Left colon (tissue), 2 donors: ENCODE measurements at regions not wholly inside any gene's neighbourhood (a gene's known extent, or its start where the extent isn't known, plus 50 kb on each side); places are given as distances from the start of the nearest gene placed in this dataset.

Source experiments
- ATAC-seq: fragments of 200-7000 bp; cut with Tn5 transposase; one replicate; pipeline ENCODE4 v1.9.1; 2020; ENCODE audit warnings: mild to moderate bottlenecking, moderate library complexity
- DNase-seq, 2 donors: peaks; one replicate each; pipeline ENCODE4 v3.0.0-alpha.2; 2020
- intact Hi-C, 2 donors: fragments of 100-400 bp; cut with DNase I in 1 of 2; cut with micrococcal nuclease in 1 of 2; formaldehyde crosslinking; loops; one replicate each; pipeline versions ENCODE4 v1.11.2 to v1.14.0; 2022; cut with DNase I, micrococcal nuclease
- donor health status: DM: no; HTN: no; CAD: no.
- donor health status: DM: yes; HTN: yes; CAD: no.

DNA sequence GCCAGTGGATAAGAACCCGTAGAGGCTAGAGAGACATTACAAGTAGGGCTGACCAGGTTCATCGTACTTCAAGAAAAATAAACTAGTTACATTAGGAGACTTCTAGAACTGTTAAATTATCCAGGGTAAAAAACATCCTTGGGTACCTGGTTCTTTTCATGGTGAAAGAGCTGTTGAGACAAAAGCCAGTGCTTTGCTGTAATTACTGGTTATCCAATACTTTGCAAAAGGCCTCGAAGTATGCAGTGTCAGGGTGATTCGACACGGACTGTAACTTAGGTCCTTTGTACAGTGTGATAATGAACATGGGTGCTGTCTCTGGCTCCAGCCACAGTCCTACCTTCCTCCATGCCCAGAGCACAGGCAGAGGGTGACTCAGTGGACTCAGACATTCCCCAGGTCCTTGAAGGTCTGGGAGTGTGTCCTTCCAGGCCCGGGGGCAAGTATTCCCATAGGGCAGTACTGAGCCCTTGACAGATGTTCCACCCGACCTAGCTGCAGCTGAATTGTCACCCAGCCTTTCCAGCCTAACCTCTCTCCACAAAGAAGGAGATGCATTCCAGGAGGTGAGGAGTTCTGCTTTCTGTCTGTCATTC lies 123.6 kb upstream of the TMEM72 start:
- ATAC-seq: no peak

DNA sequence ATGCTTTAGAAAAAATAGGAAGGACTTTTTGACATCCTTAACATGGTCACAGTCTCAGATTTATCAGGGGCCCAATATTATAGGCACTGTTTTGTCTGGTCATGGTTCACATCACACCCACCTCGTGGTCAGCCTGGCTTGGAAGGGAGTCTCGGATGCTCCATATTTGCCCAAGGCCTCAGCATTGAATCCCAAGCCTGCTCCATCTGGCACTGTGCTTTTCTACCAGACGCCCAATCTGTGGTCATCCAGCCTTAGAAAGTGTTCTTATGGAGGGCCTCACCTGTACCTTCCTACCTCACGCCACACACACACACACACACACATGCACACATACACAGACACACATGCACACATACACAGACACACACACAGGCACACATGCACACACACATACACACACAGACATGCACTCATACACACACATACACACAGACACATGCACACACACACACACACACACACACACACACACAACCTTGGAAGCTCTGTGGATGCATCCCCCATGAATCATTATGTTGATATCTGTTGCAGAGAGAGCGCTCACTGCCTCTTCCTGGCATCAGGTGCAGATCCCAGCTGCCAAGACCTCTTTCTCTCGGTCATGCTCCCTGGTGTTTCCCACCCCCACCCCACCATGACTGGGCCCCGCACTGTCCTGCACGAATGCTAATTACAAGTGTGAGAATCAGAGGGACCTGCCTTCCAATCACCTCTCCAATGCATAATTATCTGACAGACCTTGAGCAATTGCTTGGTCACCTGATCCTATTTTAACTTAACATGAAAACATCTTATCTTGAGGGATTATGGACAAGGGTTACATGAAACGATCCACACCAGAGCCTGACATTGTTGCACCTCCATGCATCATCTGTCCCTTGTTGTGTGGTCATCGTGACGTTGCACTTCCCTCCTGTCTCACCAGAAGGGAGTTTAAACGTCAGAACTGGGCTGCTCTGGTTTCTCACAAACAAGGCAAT lies 122.7 kb upstream of the TMEM72 start:
- no peak for ATAC-seq
- no peak for DNase-seq
- intact Hi-C loops: no loop called here

More for the DNA sequence above, 123.6 kb upstream of the TMEM72 start:
- intact Hi-C loops: no loop called here
- DNase-seq: no peak

DNA sequence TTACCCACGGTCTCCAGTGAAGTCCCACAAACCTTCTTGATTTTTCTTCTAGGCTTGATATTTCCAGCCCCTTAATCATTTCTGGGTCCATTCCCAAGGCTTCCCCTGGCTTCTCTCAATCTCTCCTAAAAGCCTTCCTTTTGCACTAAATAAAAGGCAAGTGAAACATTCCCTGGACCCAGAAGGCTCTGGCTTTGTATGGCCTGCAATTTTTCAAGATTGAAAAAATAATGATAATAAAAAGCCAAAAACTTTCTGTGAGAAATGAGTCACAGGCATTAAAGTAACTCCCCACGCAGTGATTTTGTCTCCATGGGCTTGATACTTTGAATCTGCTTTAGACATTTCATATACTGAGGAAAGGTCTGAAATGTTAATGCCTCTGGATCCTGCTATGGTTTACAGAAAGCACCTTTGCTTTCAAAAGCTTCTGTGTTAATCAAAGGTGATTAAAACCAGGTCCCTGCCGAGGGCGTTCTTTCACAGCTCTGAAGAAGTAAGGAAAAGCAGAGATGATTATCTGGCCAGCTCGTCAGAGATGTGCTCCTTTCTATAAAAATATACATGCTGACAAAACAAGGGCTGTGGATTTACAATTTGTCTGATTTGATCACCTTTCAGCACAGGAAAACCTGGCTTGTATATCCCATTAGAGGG lies 118.9 kb upstream of the TMEM72 start:
- no peak for ATAC-seq
- no peak for DNase-seq
- intact Hi-C loops: no loop called here

- ATAC-seq: no peak
- intact Hi-C loops: no loop called here
Observed at GRCh38 chr10:44799966-44800365, 111.2 kb upstream of the TMEM72 start.

GRCh38 chr10:44801383-44802327 lies 109.5 kb upstream of the TMEM72 start:
- DNase-seq (peak; percentile 78 to 80), ATAC-seq (peak; percentile 87)
- intact Hi-C loops: no loop called here

More at GRCh38 chr10:44799966-44800365, 111.2 kb upstream of the TMEM72 start:
- DNase-seq: no peak

DNA sequence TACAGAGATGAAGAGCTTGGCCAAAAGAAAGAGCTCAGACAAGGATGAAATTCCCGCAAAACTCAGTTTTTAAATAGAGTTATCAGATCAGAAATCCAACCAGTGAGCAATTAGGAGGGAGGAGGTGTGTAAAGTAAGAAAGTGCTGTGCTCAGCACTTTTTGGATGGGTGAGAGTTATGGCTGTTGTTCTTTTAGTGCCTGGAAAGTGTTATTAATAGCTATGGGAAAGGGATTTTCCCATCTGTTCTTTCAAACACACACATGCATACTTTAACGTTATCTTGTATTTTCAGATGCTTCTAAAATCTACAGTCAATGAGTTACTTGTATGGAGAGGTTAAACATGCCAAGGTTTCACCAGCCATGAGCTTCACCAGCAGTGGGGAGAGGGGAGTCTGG lies 107.3 kb upstream of the TMEM72 start:
- ATAC-seq (no peak), DNase-seq (no peak)
- intact Hi-C loops: no loop called here

- ATAC-seq (no peak), DNase-seq (no peak)
- intact Hi-C loops: no loop called here
Observed at GRCh38 chr10:44804661-44805060, 106.5 kb upstream of the TMEM72 start.

DNA sequence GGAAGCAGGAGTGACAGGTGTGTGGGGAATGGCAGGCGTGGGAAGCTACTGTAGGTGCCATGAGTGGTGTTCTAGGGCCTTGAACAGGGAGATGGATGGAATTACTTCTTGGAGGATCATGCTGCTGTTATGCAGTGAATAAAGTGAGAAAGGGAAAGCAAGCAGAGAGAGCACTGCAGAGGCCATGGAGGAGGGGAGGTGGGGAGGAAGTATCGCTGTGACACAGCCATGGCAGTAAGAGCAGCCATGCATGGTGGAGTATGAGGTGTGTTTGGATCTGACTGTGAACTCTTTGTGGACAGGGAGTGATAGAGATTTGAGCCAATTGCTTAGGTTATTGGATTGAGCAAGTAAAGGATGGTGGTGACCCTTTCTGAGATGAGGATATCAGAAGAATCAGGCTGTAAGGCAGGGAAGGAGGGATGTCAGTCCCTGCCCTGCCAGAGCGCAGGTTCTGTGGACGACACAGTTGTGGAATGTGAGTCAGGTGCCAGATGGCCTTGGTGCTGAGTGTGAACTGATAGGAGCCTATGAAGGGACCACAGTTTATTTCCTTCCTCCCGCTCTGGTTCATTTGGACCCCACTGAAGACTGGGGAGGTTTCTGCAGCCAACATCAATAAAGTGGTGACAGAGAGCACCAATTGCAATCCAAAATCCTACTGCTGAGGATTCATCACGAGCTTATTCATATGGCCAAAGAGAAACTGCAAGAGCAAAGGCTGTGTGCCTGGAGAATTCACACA lies 105.5 kb upstream of the TMEM72 start:
- ATAC-seq (no peak), DNase-seq (no peak)
- intact Hi-C loops: no loop called here

- ATAC-seq (no peak), DNase-seq (no peak)
- intact Hi-C loops: no loop called here
Observed at GRCh38 chr10:44806950-44807349, 104.2 kb upstream of the TMEM72 start.

DNA sequence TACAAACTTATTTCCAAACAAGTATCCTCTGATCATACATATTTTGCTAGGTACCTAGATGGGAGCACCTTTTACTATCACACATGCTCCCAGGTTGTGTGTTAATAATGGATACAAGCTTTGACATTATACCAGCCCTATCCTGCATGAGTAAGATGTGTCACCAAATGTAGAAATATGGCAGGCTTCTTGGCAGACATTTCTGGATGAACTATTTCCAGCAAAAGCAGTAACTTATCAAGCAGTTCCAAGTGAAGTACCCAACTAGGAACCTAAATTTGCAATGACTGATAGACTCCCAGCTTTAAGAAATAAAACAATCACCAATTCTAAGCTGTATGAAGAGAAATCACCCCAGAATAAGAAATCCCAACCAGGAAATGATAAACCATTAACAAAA lies 103.7 kb upstream of the TMEM72 start:
- no peak for ATAC-seq
- intact Hi-C loops: no loop called here

DNA sequence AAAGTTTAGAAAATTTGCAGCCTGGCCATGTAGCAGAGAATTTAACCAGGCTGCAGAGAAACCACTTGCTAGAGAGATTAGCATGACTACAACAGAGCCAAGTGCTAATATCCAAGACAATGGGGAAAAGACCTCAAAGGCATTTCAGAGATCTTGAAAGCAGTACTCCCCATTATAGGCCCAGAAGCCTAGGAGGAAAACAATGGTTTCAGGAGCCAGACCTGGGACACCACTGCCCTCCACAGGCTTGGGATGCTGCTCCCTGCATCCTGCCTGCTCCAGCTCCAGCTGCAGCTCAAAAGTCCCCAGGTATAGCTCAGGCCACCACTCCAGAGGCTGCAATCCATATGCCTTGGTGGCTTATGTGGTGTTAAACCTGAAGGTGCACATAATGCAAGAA lies 101.5 kb upstream of the TMEM72 start:
- DNase-seq: no peak
- ATAC-seq: no peak
- intact Hi-C loops: no loop called here

More for the DNA sequence above, 103.7 kb upstream of the TMEM72 start:
- no peak for DNase-seq

DNA sequence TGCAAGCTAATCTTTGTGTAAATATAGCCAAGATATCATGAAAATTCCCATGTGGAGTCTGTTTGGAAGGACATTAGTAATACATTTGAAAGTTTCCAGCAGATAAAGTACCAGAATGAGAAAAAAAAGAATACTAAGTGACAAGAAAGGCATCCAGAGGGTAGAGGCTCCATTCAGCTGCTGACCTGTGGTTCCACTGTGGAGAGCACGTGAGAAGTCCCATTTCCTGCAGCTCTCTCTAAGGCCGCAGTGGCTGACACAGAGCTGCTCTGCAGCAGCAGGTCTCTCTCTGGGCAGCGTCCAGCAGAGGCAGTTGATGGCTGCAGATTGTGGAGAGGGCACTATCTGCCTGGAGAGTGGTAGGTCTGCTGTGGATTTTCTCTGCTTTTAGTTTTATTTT lies 100.1 kb upstream of the TMEM72 start:
- DNase-seq (no peak), ATAC-seq (no peak)
- intact Hi-C loops: no loop called here

DNA sequence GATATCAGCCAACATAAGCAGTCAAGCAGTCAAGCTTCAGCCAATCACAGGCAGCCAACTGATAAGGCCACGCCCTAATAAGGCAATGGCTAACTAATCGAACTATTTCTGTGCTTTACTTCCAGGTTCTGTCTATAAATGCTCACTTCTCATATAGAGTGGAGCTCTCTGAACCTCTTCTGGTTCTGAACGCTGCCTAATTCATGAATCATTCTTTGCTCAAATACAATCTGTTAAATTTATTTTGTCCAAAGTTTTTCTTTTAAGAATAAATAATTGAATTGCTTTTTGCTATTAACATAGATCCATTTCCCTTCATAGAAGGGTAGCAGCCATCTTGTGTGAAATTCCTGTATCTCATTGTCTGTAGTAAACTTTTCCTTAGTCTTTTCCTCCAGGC lies 97.9 kb upstream of the TMEM72 start:
- ATAC-seq (no peak), DNase-seq (no peak)
- intact Hi-C loops: no loop called here

GRCh38 chr10:44814929-44815328 lies 96.2 kb upstream of the TMEM72 start:
- DNase-seq (no peak), ATAC-seq (no peak)
- intact Hi-C loops: no loop called here

- ATAC-seq: no peak
- intact Hi-C loops: no loop called here
- no peak for DNase-seq
Observed at GRCh38 chr10:44818041-44818649, 93.0 kb upstream of the TMEM72 start.

DNA sequence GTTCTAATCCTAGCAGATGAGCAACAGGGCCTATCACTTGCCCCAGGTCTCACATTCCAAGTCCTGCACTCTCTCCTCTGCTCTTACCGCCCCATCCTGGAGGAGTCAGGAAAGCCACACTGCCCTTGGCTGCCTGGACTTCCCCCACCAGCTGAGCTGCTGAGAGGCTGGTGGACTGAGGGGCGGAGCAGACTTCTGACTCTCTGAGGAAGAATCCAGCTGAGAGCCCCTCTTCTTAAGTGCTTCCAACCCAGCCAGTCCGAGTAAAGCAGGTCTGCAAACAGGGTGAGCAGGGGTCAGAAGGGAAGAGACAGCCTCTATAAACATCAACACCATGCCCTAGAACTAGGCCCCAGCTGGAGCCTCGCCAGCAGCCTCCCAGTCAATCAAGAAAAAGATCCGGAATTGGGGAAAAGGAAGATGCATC lies 92.4 kb upstream of the TMEM72 start:
- no peak for ATAC-seq
- intact Hi-C loops: no loop called here

DNA sequence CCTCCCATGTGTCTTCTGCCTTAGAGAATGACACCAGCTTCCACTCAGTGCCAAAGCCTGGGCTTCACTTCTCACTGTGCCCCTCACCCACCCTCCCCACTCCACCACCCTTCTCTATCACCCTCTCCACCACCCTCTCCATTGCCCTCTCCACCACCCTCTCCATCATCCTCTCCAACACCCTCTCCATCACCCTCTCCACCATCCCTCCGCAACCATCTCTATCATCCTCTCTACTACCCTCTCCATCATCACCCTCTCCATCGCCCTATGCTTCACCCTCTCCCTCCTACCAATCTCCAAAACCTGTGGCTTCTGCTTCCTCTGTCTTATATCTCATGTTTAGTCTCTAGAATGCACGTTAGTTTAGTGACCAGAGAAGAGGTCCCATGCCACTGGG lies 91.0 kb upstream of the TMEM72 start:
- ATAC-seq (no peak), DNase-seq (no peak)
- intact Hi-C loops: no loop called here

More for the DNA sequence above, 92.4 kb upstream of the TMEM72 start:
- no peak for DNase-seq

- no peak for DNase-seq
Observed at GRCh38 chr10:44821290-44821689, 89.8 kb upstream of the TMEM72 start.

More at GRCh38 chr10:44821290-44821689, 89.8 kb upstream of the TMEM72 start:
- intact Hi-C loops: no loop called here
- no peak for ATAC-seq
